Uterus (tissue), 2 donors: ENCODE measurements at regions not wholly inside any gene's neighbourhood (a gene's known extent, or its start where the extent isn't known, plus 50 kb on each side); places are given as distances from the start of the nearest gene placed in this dataset.

Source experiments
- POLR2A ChIP-seq, 2 donors: fragments of 450-650 bp; IDR thresholded peaks; one replicate each; pipeline ENCODE4 v1.6.1; 2016; ENCODE audit warnings: antibody characterized with exemption in 2 of 2, mild to moderate bottlenecking in 1 of 2, moderate library complexity in 1 of 2
- TF ChIP-seq, protein P1 (sequence below), 4 experiments: fragments of 200-600 bp in 2 of 4; fragments of 450-650 bp in 2 of 4; sonication (generic) in 2 of 4; IDR thresholded peaks; one replicate each; pipeline ENCODE4 v1.5.1; 2016 to 2019; ENCODE audit warnings: antibody characterized with exemption in 4 of 4, mild to moderate bottlenecking in 2 of 4, moderate library complexity in 1 of 4

DNA sequence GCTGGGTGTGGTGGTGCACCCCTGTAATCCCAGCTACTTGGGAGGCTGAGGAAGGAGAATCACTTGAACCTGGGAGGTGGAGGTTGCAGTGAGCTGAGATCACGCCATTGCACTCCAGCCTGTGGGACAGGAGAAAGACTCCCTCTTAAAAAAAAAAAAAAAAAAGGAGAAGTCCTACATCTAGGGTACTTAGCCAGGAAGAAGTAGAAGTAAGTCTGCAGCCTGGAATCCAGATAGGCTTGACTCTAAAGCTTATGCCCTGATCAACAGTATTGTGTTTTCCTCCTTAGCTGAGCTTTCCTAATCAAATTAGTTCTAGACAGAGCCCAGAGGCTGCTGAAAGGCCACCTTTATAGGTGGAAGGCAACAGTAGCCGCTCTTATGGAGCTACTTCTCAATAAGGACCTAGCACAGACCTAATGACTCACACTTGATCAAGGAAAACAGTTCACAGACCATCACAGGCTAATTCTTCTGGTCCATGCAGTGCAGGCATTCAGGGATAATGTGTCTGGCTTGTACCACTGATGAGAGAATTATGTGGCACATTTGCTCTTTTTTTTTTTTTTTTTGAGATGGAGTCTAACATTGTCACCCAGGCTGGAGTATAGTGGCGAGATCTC is 105.5 kb upstream of the KLF4 start:
- TF ChIP-seq, protein P1, sequence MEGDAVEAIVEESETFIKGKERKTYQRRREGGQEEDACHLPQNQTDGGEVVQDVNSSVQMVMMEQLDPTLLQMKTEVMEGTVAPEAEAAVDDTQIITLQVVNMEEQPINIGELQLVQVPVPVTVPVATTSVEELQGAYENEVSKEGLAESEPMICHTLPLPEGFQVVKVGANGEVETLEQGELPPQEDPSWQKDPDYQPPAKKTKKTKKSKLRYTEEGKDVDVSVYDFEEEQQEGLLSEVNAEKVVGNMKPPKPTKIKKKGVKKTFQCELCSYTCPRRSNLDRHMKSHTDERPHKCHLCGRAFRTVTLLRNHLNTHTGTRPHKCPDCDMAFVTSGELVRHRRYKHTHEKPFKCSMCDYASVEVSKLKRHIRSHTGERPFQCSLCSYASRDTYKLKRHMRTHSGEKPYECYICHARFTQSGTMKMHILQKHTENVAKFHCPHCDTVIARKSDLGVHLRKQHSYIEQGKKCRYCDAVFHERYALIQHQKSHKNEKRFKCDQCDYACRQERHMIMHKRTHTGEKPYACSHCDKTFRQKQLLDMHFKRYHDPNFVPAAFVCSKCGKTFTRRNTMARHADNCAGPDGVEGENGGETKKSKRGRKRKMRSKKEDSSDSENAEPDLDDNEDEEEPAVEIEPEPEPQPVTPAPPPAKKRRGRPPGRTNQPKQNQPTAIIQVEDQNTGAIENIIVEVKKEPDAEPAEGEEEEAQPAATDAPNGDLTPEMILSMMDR (IDR thresholded peaks at IDR 0.05), result no peak
- no peak for TF ChIP-seq POLR2A (IDR thresholded peaks at IDR 0.05)
